HEK293T (cell line): ENCODE measurements at regions not wholly inside any gene's neighbourhood (a gene's known extent, or its start where the extent isn't known, plus 50 kb on each side); places are given as distances from the start of the nearest gene placed in this dataset.

Experiments used
- ARNT ChIP-seq: fragments of 450-650 bp; IDR thresholded peaks from 2 replicates; pipeline ENCODE4 v1.6.1; 2017; ENCODE audit warnings: mild to moderate bottlenecking
- BHLHE40 ChIP-seq: fragments of 450-650 bp; IDR thresholded peaks from 2 replicates; pipeline ENCODE4 v1.6.1; 2016; ENCODE audit warnings: mild to moderate bottlenecking, moderate library complexity, borderline replicate concordance
- CTBP1 ChIP-seq: fragments of 450-650 bp; IDR thresholded peaks from 2 replicates; pipeline ENCODE4 v1.6.1; 2016; ENCODE audit warnings: borderline replicate concordance
- ELF4 ChIP-seq: fragments of 450-650 bp; IDR thresholded peaks from 2 replicates; pipeline ENCODE4 v1.6.1; 2017; ENCODE audit warnings: antibody characterized with exemption
- FOXA1 ChIP-seq: fragments of 450-650 bp; IDR thresholded peaks from 2 replicates; pipeline ENCODE4 v1.6.1; 2016; ENCODE audit warnings: mild to moderate bottlenecking
- FOXK2 ChIP-seq: fragments of 450-650 bp; IDR thresholded peaks from 2 replicates; pipeline ENCODE4 v1.6.1; 2016; ENCODE audit warnings: mild to moderate bottlenecking
- FOXM1 ChIP-seq: fragments of 450-650 bp; IDR thresholded peaks from 2 replicates; pipeline ENCODE4 v1.6.1; 2017; ENCODE audit warnings: mild to moderate bottlenecking, borderline replicate concordance
- HDGF ChIP-seq: fragments of 450-650 bp; IDR thresholded peaks from 2 replicates; pipeline ENCODE4 v1.6.1; 2017; ENCODE audit warnings: antibody characterized with exemption, borderline replicate concordance
- NFRKB ChIP-seq: fragments of 450-650 bp; IDR thresholded peaks from 2 replicates; pipeline ENCODE4 v1.6.1; 2016; ENCODE audit warnings: mild to moderate bottlenecking, moderate library complexity
- PKNOX1 ChIP-seq: fragments of 450-650 bp; IDR thresholded peaks from 2 replicates; pipeline ENCODE4 v1.6.1; 2016
- SP1 ChIP-seq: fragments of 450-650 bp; IDR thresholded peaks from 2 replicates; pipeline ENCODE4 v1.6.1; 2017
- SUZ12 ChIP-seq: fragments of 450-650 bp; IDR thresholded peaks from 2 replicates; pipeline ENCODE4 v1.6.1; 2016; ENCODE audit warnings: mild to moderate bottlenecking
- ZNF384 ChIP-seq: fragments of 450-650 bp; IDR thresholded peaks from 2 replicates; pipeline ENCODE4 v1.6.1; 2016

- TF ChIP-seq FOXK2 (0 out of 2 replicates have a peak, but pooled peaks have one; percentile 20), ELF4 (no peak), SUZ12 (no peak), ZNF384 (no peak), PKNOX1 (no peak), BHLHE40 (no peak), HDGF (no peak), NFRKB (no peak), SP1 (no peak), FOXM1 (no peak), FOXA1 (no peak), ARNT (no peak), CTBP1 (no peak)
Measured at GRCh38 chr1:66450043-66450514, 83.9 kb upstream of the SGIP1 start.
